ENCODE measurements at regions not wholly inside any gene's neighbourhood (a gene's known extent, or its start where the extent isn't known, plus 50 kb on each side); places are given as distances from the start of the nearest gene placed in this dataset.

DNA sequence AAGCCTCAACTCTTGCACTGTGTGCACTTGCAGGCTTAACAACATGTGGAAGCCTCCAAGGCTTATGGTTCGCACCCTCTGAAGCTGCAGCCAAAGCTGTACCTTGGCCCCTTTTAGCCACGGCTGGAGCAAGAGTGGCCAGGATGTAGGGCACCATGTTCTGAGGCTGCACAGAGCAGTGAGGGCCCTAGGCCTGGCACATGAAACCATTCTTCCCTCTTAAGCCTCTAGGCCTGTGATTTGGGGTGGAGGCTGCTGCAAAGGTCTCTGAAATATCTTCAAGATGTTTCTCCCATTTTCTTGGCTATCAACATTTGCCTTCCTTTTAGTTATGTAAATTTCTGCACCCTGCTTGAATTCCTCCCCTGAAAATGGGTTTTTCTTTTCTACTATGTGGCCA is 161.9 kb upstream of the SPATS2L start:
- Histone ChIP-seq H3K4me1 (ENCODE audit: control insufficient read depth in 2 of 2, insufficient read depth in 2 of 2, low read length in 2 of 2) (no peaks in the 10 kb centered on the region), H3K4me2 (replicated peaks; ENCODE audit: low read depth, low read length, poor library complexity, severe bottlenecking) (no peak overlapping the region), H4K20me1 (ENCODE audit: control insufficient read depth, insufficient read depth, low read length, poor library complexity, severe bottlenecking) (no peaks in the 10 kb centered on the region), H2AFZ (ENCODE audit: insufficient read depth, low read depth, low read length, poor library complexity, severe bottlenecking) (no peak overlapping the region), H3K9me3 (ENCODE audit: control extremely low read depth in 1 of 3, control insufficient read depth in 2 of 3, insufficient read depth in 1 of 3, low read length in 2 of 3) (peaks cover 0 to 8% (median 2%) of the 10 kb centered on the region in 3 donors), H3K27me3 (replicated peaks in 1 of 4; ENCODE audit: control extremely low read depth in 1 of 4, control insufficient read depth in 3 of 4, insufficient read depth in 4 of 4, low read length in 3 of 4) (no peaks in the 10 kb centered on the region), H3K4me3 (ENCODE audit: control extremely low read depth in 1 of 5, extremely low read depth in 1 of 5, insufficient read depth in 1 of 5, low read depth in 2 of 5, low read length in 4 of 5) (no peak overlapping the region), H3K36me3 (replicated peaks in 1 of 2; ENCODE audit: control extremely low read depth in 1 of 2, control insufficient read depth in 1 of 2, extremely low read depth in 1 of 2, insufficient read depth in 2 of 2, low read length in 1 of 2) (no peaks in the 10 kb centered on the region), H3K9ac (ENCODE audit: low read length) (no peak overlapping the region), H3K27ac (ENCODE audit: low read length in 2 of 2) (no peak overlapping the region), H3K79me2 (ENCODE audit: control insufficient read depth, insufficient read depth, low read length) (no peaks in the 10 kb centered on the region)
- Mint-ChIP-seq H3K4me1 (no peaks in the 10 kb centered on the region), H3K27me3 (peaks cover 9% of the 10 kb centered on the region), H3K27ac (no peak overlapping the region), H3K9me3 (ENCODE audit: insufficient read depth) (peaks cover 3% of the 10 kb centered on the region), H3K4me3 (no peak overlapping the region)
- no peak for DNase-seq
- CTCF ChIA-PET, result no interaction called here
- intact Hi-C loops (cut with micrococcal nuclease), result no loop called here
- TF ChIP-seq, protein P1, sequence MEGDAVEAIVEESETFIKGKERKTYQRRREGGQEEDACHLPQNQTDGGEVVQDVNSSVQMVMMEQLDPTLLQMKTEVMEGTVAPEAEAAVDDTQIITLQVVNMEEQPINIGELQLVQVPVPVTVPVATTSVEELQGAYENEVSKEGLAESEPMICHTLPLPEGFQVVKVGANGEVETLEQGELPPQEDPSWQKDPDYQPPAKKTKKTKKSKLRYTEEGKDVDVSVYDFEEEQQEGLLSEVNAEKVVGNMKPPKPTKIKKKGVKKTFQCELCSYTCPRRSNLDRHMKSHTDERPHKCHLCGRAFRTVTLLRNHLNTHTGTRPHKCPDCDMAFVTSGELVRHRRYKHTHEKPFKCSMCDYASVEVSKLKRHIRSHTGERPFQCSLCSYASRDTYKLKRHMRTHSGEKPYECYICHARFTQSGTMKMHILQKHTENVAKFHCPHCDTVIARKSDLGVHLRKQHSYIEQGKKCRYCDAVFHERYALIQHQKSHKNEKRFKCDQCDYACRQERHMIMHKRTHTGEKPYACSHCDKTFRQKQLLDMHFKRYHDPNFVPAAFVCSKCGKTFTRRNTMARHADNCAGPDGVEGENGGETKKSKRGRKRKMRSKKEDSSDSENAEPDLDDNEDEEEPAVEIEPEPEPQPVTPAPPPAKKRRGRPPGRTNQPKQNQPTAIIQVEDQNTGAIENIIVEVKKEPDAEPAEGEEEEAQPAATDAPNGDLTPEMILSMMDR (IDR thresholded peaks at IDR 0.05), result no peak
- TF ChIP-seq EZH2 (IDR thresholded peaks at IDR 0.05; ENCODE audit: borderline replicate concordance, insufficient read depth, low read depth, low read length, poor library complexity, severe bottlenecking), result no peak
- WGBS (ENCODE audit: insufficient coverage), result 96% methylated on average over 2 of the region's 2 CpGs
- ATAC-seq (ENCODE audit: low read depth), result no peak
- POLR2A ChIA-PET, result no interaction called here

- POLR2A ChIA-PET, result no interaction called here
- Histone ChIP-seq H4K20me1 (ENCODE audit: control insufficient read depth, insufficient read depth, low read length, poor library complexity, severe bottlenecking) (no peaks in the 10 kb centered on the region), H3K4me2 (replicated peaks; ENCODE audit: low read depth, low read length, poor library complexity, severe bottlenecking) (no peak overlapping the region), H3K4me3 (ENCODE audit: control extremely low read depth in 1 of 5, extremely low read depth in 1 of 5, insufficient read depth in 1 of 5, low read depth in 2 of 5, low read length in 4 of 5) (no peak overlapping the region), H2AFZ (ENCODE audit: insufficient read depth, low read depth, low read length, poor library complexity, severe bottlenecking) (no peak overlapping the region), H3K27me3 (replicated peaks in 1 of 4; ENCODE audit: control extremely low read depth in 1 of 4, control insufficient read depth in 3 of 4, insufficient read depth in 4 of 4, low read length in 3 of 4) (no peaks in the 10 kb centered on the region), H3K9ac (ENCODE audit: low read length) (no peak overlapping the region), H3K36me3 (replicated peaks in 1 of 2; ENCODE audit: control extremely low read depth in 1 of 2, control insufficient read depth in 1 of 2, extremely low read depth in 1 of 2, insufficient read depth in 2 of 2, low read length in 1 of 2) (no peaks in the 10 kb centered on the region), H3K79me2 (ENCODE audit: control insufficient read depth, insufficient read depth, low read length) (no peaks in the 10 kb centered on the region), H3K9me3 (ENCODE audit: control extremely low read depth in 1 of 3, control insufficient read depth in 2 of 3, insufficient read depth in 1 of 3, low read length in 2 of 3) (peaks cover 0 to 8% (median 5%) of the 10 kb centered on the region in 3 donors), H3K27ac (ENCODE audit: low read length in 2 of 2) (no peak overlapping the region), H3K4me1 (ENCODE audit: control insufficient read depth in 2 of 2, insufficient read depth in 2 of 2, low read length in 2 of 2) (no peaks in the 10 kb centered on the region)
- Mint-ChIP-seq H3K4me3 (no peak overlapping the region), H3K4me1 (no peaks in the 10 kb centered on the region), H3K9me3 (ENCODE audit: insufficient read depth) (peaks cover 6% of the 10 kb centered on the region), H3K27ac (no peak overlapping the region), H3K27me3 (peaks cover 6% of the 10 kb centered on the region)
- TF ChIP-seq EZH2 (IDR thresholded peaks at IDR 0.05; ENCODE audit: borderline replicate concordance, insufficient read depth, low read depth, low read length, poor library complexity, severe bottlenecking), result no peak
- TF ChIP-seq, protein P1 (IDR thresholded peaks at IDR 0.05), result no peak
- no peak for ATAC-seq (ENCODE audit: low read depth)
- WGBS (ENCODE audit: insufficient coverage), result no CpG with 5 or more reads among the region's 3 CpGs
- DNase-seq, result no peak
- intact Hi-C loops (cut with micrococcal nuclease), result no loop called here
- CTCF ChIA-PET, result no interaction called here
These were observed 160.0 kb upstream of the SPATS2L start for GRCh38 chr2:200146501-200146900.

All from B cell (primary cell).